Esophagus muscularis mucosa (tissue), 4 donors: ENCODE measurements at regions not wholly inside any gene's neighbourhood (a gene's known extent, or its start where the extent isn't known, plus 50 kb on each side); places are given as distances from the start of the nearest gene placed in this dataset.
"Not testable (repeated sequence)": the region's sequence is repeated elsewhere in the genome, so short reads cannot be mapped to it uniquely, and the experiment has no call there.

Experiments
- EP300 ChIP-seq: sonication (generic); formaldehyde crosslinking; IDR thresholded peaks from one replicate; pipeline ENCODE4 v1.6.1; 2017; ENCODE audit warnings: antibody characterized with exemption
- POLR2A ChIP-seq: fragments of 450-650 bp; IDR thresholded peaks from one replicate; pipeline ENCODE4 v1.6.1; 2017; ENCODE audit warnings: antibody characterized with exemption, moderate library complexity, mild to moderate bottlenecking, low read depth
- POLR2AphosphoS5 ChIP-seq, 2 donors: sonication (generic); formaldehyde crosslinking; IDR thresholded peaks; one replicate each; pipeline ENCODE4 v1.6.1; 2017; ENCODE audit warnings: antibody characterized with exemption in 2 of 2
- TF ChIP-seq, protein P1 (sequence below), 3 experiments: fragments of 200-600 bp in 2 of 3; fragments of 450-650 bp in 1 of 3; sonication (generic) in 2 of 3; IDR thresholded peaks; one replicate each; pipeline ENCODE4 v1.5.1; 2017 to 2019; ENCODE audit warnings: antibody characterized with exemption in 3 of 3, mild to moderate bottlenecking in 2 of 3, moderate library complexity in 1 of 3

- TF ChIP-seq, protein P1, sequence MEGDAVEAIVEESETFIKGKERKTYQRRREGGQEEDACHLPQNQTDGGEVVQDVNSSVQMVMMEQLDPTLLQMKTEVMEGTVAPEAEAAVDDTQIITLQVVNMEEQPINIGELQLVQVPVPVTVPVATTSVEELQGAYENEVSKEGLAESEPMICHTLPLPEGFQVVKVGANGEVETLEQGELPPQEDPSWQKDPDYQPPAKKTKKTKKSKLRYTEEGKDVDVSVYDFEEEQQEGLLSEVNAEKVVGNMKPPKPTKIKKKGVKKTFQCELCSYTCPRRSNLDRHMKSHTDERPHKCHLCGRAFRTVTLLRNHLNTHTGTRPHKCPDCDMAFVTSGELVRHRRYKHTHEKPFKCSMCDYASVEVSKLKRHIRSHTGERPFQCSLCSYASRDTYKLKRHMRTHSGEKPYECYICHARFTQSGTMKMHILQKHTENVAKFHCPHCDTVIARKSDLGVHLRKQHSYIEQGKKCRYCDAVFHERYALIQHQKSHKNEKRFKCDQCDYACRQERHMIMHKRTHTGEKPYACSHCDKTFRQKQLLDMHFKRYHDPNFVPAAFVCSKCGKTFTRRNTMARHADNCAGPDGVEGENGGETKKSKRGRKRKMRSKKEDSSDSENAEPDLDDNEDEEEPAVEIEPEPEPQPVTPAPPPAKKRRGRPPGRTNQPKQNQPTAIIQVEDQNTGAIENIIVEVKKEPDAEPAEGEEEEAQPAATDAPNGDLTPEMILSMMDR (IDR thresholded peaks at IDR 0.05): not testable (repeated sequence)
- TF ChIP-seq POLR2A; POLR2AphosphoS5 (IDR thresholded peaks at IDR 0.05); EP300: not testable (repeated sequence)
Observed at GRCh38 chrY:3195035-3195434, 259.9 kb downstream of the ZFY start.
